WTC11 (cell line): ENCODE measurements at regions not wholly inside any gene's neighbourhood (a gene's known extent, or its start where the extent isn't known, plus 50 kb on each side); places are given as distances from the start of the nearest gene placed in this dataset.

Experiments used
- CTCF ChIP-seq: fragments of 200-600 bp; IDR thresholded peaks from 2 replicates; pipeline ENCODE4 v1.8.0; 2022; ENCODE audit warnings: antibody characterized with exemption
- HMGXB4 ChIP-seq: sonication (generic); formaldehyde crosslinking; IDR thresholded peaks from 2 replicates; pipeline ENCODE4 v1.8.1; 2023; ENCODE audit warnings: mild to moderate bottlenecking, moderate library complexity, missing genetic modification reagents
- ZSCAN18 ChIP-seq: fragments of 250-450 bp; sonication (Bioruptor Pico); IDR thresholded peaks from 2 replicates; pipeline ENCODE4 v2.1.2; 2022; ENCODE audit warnings: mild to moderate bottlenecking, moderate library complexity

- TF ChIP-seq HMGXB4 (CRISPR knock-in tag) (no peak), ZSCAN18 (CRISPR knock-in tag) (no peak), CTCF (no peak)
These were observed 897.5 kb downstream of the PCDH7 start for GRCh38 chr4:31617667-31618066.
